ENCODE measurements at regions not wholly inside any gene's neighbourhood (a gene's known extent, or its start where the extent isn't known, plus 50 kb on each side); places are given as distances from the start of the nearest gene placed in this dataset.

DNA sequence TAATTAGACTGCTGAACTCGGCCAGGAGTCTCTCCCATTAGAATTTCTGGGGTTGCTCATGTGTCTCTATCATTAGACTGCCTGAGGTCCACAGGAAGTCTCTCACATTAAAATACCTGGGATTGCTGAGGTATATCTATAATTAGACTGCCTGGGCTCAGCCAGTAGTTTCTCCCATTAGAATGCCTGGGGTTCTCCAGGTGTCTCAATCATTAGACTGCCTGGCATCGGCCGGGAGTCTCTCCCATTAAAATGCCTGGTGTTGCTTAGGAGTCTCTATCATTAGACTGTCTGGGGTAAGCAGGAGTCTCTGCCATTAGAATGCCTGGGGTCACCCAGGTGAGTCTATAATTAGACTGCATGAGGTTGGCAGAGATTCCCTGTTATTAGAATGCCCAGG lies 2233.4 kb downstream of the TP53TG3F start:
- DNase-seq, result no peak
- Histone ChIP-seq H3K27me3 (ENCODE audit: low read depth) (no peaks in the 10 kb centered on the region), H3K27ac (no peak overlapping the region), H3K9me3 (no peaks in the 10 kb centered on the region), H3K4me3 (no peak overlapping the region), H3K36me3 (no peaks in the 10 kb centered on the region), H3K4me1 (no peaks in the 10 kb centered on the region)
- ATAC-seq, result no peak
- TF ChIP-seq, protein P1, sequence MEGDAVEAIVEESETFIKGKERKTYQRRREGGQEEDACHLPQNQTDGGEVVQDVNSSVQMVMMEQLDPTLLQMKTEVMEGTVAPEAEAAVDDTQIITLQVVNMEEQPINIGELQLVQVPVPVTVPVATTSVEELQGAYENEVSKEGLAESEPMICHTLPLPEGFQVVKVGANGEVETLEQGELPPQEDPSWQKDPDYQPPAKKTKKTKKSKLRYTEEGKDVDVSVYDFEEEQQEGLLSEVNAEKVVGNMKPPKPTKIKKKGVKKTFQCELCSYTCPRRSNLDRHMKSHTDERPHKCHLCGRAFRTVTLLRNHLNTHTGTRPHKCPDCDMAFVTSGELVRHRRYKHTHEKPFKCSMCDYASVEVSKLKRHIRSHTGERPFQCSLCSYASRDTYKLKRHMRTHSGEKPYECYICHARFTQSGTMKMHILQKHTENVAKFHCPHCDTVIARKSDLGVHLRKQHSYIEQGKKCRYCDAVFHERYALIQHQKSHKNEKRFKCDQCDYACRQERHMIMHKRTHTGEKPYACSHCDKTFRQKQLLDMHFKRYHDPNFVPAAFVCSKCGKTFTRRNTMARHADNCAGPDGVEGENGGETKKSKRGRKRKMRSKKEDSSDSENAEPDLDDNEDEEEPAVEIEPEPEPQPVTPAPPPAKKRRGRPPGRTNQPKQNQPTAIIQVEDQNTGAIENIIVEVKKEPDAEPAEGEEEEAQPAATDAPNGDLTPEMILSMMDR (IDR thresholded peaks at IDR 0.05), result no peak
- intact Hi-C loops (cut with DNase I), result no loop called here

DNA sequence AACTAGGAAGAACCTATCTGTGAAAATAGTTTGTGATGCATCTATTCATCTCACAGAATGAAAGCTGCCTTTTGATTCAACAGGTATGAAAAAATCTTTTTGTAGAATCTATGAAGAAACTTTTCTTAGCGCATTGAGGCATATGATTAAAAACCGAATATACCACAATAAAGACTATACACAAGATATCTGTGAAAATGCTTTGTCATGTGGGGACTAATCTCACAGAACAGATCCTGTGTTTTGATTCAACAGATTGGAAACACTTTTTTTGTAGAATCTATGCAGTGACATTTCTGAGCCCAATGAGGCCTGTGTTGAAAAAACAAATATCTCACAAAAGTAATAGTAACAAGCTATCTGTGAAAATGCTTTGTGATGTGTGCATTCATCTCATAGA lies 2247.5 kb downstream of the TP53TG3F start:
- ATAC-seq, result no peak
- Histone ChIP-seq H3K9me3 (no peaks in the 10 kb centered on the region), H3K36me3 (no peaks in the 10 kb centered on the region), H3K4me3 (no peak overlapping the region), H3K4me1 (no peaks in the 10 kb centered on the region), H3K27me3 (ENCODE audit: low read depth) (no peaks in the 10 kb centered on the region), H3K27ac (no peak overlapping the region)
- DNase-seq, result no peak
- TF ChIP-seq, protein P1 (IDR thresholded peaks at IDR 0.05), result no peak
- intact Hi-C loops (cut with DNase I), result no loop called here

DNA sequence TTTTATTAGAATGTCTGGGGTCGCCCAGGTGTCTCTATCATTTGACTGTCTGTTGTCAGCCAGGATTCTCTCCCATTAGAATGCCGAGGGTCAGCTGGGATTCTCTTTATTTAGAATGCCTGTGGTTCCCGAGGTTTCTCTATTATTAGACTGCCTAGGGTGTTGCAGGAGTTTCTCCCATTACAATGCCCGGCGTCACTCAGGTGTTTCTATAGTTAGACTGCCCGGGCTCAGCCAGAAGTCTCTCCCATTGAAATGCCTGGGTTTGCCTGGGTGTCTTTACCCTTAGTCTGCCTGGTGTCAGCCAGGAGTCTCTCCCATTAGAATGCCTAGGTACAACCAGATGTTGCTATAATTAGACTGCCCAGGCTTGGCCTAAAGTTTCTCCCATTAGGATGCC lies 2252.0 kb downstream of the TP53TG3F start:
- H3K36me3 ChIP-seq, result no peaks in the 10 kb centered on the region
- ATAC-seq, result no peak

DNA sequence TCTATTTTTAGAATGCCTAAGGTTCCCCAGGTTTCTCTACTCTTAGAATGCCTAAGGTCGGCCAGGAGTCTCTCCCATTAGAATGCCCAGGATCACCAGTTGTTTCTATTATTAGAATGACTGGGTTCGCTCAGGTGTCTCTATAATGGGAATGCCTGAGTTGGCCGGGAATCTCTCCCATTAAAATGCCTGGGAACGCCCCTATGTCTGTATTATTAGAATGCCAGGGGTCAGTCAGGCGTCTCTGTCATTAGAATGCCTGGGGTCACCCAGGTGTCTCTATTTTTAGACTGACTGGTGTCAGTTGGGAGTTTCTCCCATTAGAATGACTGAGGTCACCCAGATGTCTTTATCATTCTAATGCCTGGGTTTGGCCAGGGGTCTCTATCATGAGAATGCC lies 2252.5 kb downstream of the TP53TG3F start:
- H3K4me3 ChIP-seq, result no peak overlapping the region
- TF ChIP-seq, protein P1 (IDR thresholded peaks at IDR 0.05), result no peak
- no peaks in the 10 kb centered on the region for H3K27me3 ChIP-seq (ENCODE audit: low read depth)
- DNase-seq, result no peak
- H3K4me1 ChIP-seq, result no peaks in the 10 kb centered on the region
- peaks cover 17% of the 10 kb centered on the region for H3K9me3 ChIP-seq
- ATAC-seq, result no peak
- H3K36me3 ChIP-seq, result no peaks in the 10 kb centered on the region
- H3K27ac ChIP-seq, result no peak overlapping the region
- intact Hi-C loops (cut with DNase I), result no loop called here

More for the DNA sequence above, 2252.0 kb downstream of the TP53TG3F start:
- no peaks in the 10 kb centered on the region for H3K4me1 ChIP-seq
- no peak overlapping the region for H3K27ac ChIP-seq
- H3K27me3 ChIP-seq (ENCODE audit: low read depth), result no peaks in the 10 kb centered on the region
- intact Hi-C loops (cut with DNase I), result no loop called here
- TF ChIP-seq, protein P1 (IDR thresholded peaks at IDR 0.05), result no peak
- no peak for DNase-seq
- H3K9me3 ChIP-seq, result peaks cover 17% of the 10 kb centered on the region
- H3K4me3 ChIP-seq, result no peak overlapping the region

DNA sequence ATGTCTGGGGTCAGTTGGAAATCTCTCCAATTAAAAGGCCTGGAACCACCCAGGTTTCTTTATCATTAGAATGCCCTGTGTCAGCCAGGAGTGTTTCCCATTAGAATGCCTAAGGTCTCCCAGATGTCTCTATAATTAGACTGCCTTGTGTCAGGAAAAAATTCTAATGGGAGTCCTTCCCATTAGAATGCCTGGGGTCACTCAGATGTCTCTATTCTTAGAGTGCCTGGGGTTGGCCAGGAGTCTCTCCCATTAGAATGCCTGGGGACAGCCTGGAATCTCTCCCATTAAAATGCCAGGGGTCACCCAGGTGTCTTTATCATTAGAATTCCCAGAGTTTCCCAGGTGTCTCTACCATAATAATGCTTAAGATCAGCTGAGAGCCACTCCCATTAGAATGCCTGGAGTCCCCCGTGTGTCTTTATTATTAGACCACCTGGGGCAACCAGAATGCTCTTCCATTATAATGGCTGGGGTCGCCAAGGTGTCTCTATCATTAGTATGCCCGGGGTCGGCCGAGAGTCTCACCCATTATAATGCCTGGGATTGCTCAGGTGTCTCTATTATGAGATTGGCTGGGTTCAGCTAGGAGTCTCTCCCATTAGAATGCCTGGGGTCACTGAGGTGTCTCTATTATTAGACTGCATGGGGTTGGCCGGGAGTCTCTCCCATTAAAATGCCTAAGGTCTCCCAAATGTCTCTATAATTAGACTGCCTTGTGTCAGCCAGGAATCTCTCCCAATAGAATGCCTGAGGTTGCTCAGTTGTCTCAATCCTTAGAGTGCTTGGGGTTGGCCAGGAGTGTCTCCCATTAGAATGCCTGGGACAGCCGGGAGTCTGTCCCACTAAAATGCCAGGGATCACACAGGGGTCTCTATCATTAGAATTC lies 2254.6 kb downstream of the TP53TG3F start:
- ATAC-seq (no peak), DNase-seq (no peak)
- no peaks in the 10 kb centered on the region for H3K4me1 ChIP-seq
- peaks cover 17% of the 10 kb centered on the region for H3K9me3 ChIP-seq
- TF ChIP-seq, protein P1 (IDR thresholded peaks at IDR 0.05), result no peak
- H3K36me3 ChIP-seq, result no peaks in the 10 kb centered on the region
- intact Hi-C loops (cut with DNase I), result no loop called here
- H3K27me3 ChIP-seq (ENCODE audit: low read depth), result no peaks in the 10 kb centered on the region
- H3K27ac ChIP-seq, result no peak overlapping the region
- H3K4me3 ChIP-seq, result no peak overlapping the region

Measured in lower lobe of right lung (tissue), 2 donors.